GM18498 (cell line): ENCODE measurements at regions not wholly inside any gene's neighbourhood (a gene's known extent, or its start where the extent isn't known, plus 50 kb on each side); places are given as distances from the start of the nearest gene placed in this dataset.

ENCODE experiments used
- ATAC-seq: cut with Tn5 transposase; IDR thresholded peaks from one replicate; pipeline ENCODE4 v1.9.1; 2021; ENCODE audit warnings: mild to moderate bottlenecking, moderate library complexity; ENCODE audit not compliant: unreplicated experiment

DNA sequence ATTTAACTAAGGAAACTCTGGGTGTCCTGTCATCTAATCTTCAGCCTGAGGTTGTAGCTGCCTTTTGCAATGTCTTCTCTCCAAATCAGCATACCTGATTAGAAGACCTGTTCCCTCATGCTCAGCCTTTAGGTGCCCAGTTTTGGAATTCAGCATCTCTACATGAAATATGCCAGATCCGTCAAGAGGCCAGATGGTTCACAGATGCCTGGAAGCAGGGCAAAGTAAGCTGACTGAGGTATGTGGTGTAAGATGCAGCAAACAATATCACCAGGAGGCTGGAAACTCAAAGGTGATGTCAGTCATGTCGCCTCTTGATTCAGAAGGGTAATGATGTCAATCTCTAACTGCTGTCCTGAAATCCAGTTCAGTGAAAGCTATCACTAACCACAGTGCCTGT lies 324.4 kb downstream of the PRELID2 start:
- no peak for ATAC-seq

DNA sequence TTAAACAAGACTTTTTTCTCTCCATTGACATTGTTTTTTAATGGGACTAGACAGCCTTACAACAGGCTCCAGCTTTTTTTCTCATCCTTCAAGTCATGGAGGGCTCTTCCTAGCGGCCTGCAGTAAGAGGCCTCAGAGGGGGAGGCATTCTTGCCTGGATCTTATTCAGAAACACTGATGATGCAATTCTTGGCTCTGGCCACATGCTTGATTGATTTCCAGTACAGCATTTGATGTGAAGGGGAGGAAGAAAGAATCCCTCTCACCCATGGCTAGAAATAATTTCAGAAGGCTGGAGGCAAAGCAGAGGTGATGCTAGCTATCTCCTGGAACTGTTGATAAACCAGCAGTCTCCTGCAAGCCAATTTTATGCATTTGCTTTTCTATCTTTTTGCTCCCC lies 324.8 kb downstream of the PRELID2 start:
- ATAC-seq, result no peak

DNA sequence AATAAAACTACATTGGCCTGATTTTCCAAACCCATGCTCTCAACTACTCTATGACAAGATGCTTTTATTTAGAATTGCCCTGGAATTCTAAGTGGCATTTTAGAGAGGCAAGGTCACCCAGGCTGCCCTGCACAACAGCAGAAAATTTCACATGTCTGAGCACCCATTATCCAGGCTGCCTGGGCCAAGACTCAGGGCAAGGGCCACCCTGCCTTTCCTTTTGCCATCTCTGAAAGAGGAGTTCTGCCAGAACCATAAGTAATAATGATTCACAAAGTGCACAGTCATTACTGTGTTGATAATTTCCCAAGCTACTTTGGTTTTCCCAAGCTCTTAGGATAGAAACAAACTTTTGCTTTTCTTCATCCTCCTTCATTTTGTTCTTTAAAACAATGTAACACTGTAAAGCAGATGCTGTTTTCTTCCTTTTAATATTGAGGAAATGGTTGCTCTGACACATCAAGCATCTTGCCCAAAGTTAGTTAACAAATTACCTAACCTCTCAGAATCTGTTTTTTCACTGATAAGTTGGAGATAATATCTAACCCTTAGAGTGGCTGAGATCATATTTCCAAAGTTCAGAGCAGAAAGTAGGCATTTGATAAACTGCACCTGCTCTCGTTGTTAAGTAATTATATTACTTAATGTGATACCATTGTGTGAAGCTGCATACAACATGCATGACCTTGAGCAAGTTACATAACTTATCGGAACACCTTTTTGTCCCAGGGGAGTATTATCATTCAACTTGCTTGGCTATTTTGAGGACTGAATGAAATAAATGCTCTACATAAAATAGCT lies 325.6 kb downstream of the PRELID2 start:
- ATAC-seq, result no peak

DNA sequence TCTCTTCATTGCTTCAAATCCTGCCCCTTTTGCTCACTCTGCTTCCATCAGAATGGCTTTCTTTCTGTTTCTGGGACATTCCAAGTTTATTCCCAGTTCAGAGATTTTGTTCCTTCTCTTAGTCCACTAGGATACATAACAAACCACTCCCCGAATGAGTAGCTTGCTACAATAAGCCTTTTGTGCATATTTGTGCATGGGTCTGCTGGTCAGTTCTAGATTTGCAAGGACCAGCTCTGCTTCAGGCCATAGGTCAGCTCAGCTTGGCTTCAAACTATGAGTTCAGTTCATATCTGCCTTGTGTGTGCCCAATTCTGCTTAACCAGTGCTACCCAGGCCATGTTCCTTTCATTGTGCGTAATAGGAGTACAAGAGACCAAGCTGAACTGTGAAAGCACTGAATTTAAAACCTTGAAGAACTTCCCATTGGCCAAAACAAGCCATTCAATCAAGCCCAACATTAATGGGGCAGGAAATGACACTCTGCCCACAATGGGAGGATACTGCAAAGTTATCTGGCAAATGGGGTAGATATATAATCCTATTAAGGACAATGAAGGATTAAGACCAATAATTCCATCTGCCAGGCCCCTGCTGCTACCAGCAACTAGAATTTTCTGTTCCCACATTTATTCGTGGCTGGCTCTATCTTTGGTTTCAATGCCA lies 328.8 kb downstream of the PRELID2 start:
- no peak for ATAC-seq

DNA sequence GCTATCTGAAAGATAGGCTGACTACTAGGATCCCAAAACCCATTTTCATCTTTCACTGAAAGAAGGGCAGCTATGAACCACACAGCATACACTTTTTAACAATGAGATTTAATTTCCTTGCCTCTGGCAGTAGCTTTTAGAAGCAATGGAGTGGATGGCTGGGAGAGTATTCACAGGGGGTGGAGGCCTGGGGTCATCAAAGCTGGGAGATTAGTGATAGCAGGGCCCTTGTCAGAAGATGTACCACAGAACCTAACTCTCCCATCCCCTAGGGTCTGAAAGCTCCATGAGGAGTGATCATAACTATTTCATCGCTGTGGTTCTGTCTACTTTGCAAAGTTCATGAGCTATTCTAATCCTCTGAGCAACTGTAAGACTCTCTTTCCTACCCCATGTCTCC lies 332.2 kb downstream of the PRELID2 start:
- no peak for ATAC-seq

DNA sequence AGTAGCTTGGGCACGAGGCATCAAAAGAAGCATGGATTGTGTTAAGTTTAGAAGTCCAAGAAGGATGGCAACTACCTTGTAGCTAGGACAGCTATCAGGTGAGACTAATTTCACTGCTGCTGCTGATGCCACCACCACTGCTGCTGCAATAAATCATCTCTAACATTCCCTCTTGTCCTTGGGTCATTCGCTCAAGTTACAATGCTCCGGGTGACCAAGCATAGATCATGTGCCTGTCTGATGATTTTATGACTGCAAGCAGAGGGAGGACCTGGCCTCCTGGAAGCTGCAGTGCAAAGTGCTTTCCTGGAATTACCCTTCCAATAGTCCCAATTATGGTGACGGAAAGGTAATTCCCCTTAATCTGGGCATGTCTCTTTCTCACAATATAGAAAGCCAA lies 334.4 kb downstream of the PRELID2 start:
- no peak for ATAC-seq

DNA sequence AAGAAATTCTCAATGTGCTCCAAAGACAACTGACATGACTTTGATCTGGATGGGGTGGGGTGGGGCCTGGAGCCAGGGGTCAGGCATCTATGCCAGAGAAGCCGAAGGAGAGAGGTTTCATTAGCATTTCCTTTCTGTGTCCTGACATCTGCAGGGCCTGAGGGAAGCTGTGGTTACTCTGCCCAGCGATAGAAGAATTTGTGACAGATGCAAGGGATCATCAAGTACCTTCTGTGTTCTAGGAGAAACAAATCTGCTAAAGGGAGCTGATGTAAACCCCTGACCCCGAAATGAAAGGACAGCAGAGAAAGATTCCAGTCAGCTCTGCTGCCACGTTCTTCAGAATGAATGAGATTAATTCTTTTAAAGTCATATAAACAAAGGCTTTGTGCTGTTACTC lies 335.7 kb downstream of the PRELID2 start:
- no peak for ATAC-seq

DNA sequence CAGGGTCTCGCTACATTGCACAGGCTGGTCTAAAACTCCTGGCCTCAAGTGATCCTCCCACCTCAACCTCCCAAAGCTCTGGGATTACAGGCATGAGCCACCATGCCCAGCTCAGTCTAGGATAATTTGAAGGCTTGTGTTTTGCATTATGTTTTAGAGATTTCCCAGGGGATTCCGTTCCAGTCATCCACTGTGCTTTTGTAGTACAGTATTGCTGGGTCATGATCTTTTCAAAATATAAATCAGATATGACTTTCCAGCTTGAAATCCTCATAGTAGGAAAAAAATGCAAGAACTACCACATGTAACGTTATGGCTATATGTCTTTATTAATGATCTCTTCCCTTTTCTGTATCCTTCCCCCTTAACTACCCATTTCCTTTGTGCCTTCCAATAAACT lies 338.1 kb downstream of the PRELID2 start:
- ATAC-seq, result no peak

- no peak for ATAC-seq
Measured at GRCh38 chr5:145495741-145496140, 339.4 kb downstream of the PRELID2 start.

DNA sequence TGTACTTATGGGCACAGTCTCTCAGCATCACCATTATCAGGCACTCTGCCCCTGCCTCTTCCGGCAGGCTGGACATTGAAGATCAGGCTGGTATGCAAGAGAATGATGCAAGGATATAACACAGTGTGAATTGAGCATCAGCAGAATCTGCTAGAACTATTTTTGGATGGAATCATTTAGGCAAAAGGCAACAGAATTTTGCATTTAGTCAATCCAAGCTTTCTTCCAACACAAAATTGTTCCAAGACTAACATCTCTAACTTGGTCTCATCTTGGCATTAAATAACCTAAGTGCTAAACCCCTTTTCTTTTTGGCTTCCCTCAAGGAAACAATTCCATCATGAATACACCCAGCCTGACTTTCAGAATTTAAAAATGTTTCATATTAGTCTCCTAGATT lies 339.9 kb downstream of the PRELID2 start:
- no peak for ATAC-seq

GRCh38 chr5:145493435-145493834 lies 341.7 kb downstream of the PRELID2 start:
- no peak for ATAC-seq

- no peak for ATAC-seq
Measured at GRCh38 chr5:145489516-145489915, 345.6 kb downstream of the PRELID2 start.

DNA sequence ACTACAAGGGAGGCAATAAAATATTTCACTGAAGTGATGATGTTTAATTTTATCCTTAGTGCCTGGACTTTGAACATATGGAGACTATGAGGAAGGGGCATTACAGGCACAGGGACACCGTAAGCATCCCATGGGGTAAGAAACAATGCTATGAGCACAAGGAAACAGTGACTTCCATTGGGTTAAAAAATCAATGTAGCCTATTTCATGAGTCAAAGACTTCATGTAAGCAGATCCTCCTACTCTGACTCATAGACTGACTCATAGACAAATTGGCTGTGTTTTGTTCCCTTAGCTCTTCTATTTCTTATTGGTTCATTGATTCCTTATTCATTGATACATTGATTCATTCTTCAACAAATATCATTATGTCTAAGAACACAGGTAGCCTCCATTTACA lies 351.0 kb downstream of the PRELID2 start:
- no peak for ATAC-seq

DNA sequence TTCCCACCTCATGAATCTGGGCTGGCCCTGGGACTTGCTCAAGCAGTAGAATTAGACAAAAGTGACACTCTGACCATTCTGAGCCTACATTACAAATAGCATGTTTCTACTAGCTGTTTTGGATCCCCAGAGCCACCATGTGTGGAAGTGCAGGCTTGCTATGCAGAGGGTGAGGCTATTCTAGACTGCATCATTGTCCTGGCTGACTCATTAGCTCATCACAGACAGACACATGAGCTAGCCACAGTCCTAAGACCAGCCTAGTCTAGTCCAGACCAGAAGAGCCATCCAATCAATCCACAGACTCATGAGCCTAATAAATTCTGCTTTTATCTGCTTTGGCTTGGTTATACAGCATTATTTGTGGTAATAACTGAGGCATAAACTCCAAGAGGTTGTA lies 351.9 kb downstream of the PRELID2 start:
- no peak for ATAC-seq

- ATAC-seq, result no peak
Measured at GRCh38 chr5:145479857-145480256, 355.3 kb downstream of the PRELID2 start.

- ATAC-seq, result no peak
Measured at GRCh38 chr5:145479271-145479670, 355.9 kb downstream of the PRELID2 start.

- no peak for ATAC-seq
Measured at GRCh38 chr5:145478651-145479050, 356.5 kb downstream of the PRELID2 start.

GRCh38 chr5:145473042-145473642 lies 362.0 kb downstream of the PRELID2 start:
- ATAC-seq, result no peak

DNA sequence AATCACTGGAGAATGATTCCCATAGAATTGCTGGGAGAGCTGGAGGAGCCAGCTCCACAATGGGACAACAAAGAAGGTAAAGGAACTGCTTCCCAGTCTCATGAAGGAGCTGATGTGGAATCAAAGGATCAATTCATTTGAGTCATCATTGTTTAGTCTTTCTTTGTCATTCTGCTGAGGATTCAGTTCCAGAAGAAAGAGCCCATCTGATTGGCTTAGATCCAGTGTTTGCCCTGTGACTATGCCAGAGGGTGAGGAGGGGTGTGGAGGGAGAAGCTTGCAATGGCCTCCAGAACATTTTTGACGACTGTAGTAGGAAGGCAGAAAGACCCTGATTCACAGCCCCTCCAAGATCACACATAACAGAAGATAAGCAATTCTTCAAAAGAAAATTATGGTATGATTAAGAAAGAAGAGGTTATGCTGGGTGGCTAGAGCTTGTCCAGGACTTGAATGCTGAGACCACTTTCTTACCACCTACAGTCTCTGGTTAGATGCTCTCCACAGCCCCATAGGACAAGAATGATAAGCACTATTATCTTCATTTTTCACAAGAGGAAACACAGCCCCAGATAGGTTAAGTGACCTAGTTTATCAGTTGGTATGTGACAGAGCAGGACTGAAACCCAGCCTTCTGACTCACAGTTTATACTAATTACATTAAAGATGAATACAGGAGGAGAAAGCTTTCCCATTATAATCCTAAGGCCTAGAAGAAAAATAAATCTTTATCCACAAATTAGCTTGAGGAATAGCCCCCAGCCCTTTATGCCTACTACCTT lies 363.1 kb downstream of the PRELID2 start:
- ATAC-seq, result no peak

DNA sequence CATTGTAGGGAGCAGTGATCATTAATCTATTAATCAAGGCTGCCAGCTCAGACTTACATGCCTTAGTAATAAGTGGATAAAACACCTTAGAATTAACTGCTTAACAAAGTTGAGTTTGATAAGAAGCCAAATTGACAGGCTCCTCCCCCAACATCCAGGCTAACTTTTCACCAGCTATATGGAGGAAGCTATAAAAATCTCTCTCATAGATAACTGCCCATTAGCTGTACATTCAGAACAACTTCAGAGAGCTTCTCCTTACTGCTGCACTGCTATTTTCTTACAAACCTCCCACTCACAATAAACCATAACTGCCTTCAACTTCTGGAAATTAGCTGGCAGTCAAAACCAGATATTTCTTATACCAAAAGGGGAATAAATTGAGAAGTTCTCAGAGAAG lies 364.1 kb downstream of the PRELID2 start:
- no peak for ATAC-seq

DNA sequence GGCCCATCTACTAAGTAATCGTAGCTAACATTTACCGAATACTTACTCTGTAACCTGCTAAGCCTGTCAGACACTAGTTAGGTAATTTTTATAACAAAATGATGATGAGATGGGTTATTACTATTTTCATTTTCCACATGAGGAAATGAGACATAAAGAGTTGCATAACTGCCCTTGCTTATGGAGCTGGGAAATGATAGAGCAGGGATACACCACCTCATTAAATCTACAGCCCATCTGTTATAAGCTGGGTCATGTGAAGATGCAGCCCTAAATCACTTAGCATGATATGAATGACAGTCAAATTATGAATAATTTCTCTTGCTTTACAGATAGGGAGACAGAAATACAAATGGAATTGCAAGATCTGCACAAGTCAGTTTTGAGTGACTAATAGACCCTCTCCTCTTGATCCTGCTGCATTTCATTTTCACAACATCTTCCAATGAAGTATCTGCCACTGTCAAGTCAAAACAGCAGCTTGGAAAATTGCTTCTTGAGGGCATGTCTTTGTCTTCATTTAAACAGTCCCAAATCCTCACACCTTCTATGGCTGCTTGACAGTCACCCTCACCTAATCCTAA lies 364.7 kb downstream of the PRELID2 start:
- ATAC-seq, result no peak
